ENCODE measurements at regions not wholly inside any gene's neighbourhood (a gene's known extent, or its start where the extent isn't known, plus 50 kb on each side); places are given as distances from the start of the nearest gene placed in this dataset.

- TF ChIP-seq CTCF (IDR thresholded peaks at IDR 0.05) (no peak), EP300 (IDR thresholded peaks at IDR 0.05) (no peak), POLR2A (IDR thresholded peaks at IDR 0.05) (no peak), POLR2AphosphoS5 (IDR thresholded peaks at IDR 0.05) (peak in 2 of 3 donors; percentile 29 to 62)
Observed at GRCh38 chr18:21996351-21996826, 173.0 kb upstream of the GATA6 start.

Measured in stomach (tissue), 4 donors.